CD4-positive, alpha-beta T cell treated with Interleukin-21 for 1 hour (primary cell): ENCODE measurements at regions not wholly inside any gene's neighbourhood (a gene's known extent, or its start where the extent isn't known, plus 50 kb on each side); places are given as distances from the start of the nearest gene placed in this dataset.
"Not testable (repeated sequence)": the region's sequence is repeated elsewhere in the genome, so short reads cannot be mapped to it uniquely, and the experiment has no call there.

ENCODE experiments used
- DNase-seq: peaks from one replicate; pipeline ENCODE4 v3.0.0-alpha.2; 2020

GRCh38 chr13:53101883-53102282, 73.3 kb downstream of the OLFM4 start:
- DNase-seq = no peak

- no peak for DNase-seq
These were observed 75.5 kb downstream of the OLFM4 start for GRCh38 chr13:53104136-53104535.

DNA sequence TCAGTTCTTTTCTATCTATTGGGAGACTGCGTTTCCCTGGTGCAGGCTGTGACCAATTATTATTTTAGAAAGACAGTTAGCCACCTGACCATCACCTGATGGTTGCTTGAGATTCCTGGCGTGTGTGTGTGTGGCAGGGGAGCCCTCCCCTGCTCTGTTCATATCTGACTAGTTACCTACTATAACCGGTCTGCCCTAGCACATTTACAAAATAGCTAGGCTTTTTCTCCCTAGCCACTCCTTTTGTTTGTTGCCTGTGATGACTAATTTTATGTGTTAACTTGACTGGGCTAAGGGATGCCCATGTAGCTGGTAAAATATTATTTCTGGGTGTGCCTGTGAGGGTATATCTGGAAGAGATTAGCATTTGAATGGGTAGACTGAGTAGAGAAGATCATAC, 76.9 kb downstream of the OLFM4 start:
- DNase-seq = no peak

DNA sequence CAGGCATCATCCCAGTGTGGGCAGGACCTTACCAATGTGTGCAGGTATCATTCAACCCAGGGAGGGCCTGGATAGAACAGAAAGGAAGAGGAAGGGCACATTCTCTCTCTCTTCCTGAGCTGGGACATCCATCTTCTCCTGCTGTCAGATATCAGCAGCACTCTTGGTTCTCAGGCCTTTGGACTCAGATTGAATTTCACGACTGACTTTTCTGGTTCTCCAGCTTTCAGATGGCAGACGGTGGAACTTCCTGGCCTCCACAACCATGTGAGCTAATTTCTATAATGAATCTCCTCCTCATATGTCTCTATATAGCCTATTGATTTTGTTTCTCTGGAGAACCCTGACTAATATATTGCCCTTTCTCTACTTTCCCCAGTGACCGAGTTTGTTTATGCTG, 77.3 kb downstream of the OLFM4 start:
- no peak for DNase-seq

- DNase-seq = no peak
These were observed 81.6 kb downstream of the OLFM4 start for GRCh38 chr13:53110181-53110580.

- DNase-seq = no peak
These were observed 82.0 kb downstream of the OLFM4 start for GRCh38 chr13:53110614-53111013.

- DNase-seq = no peak
These were observed 83.9 kb downstream of the OLFM4 start for GRCh38 chr13:53112522-53112921.

- not testable (repeated sequence) for DNase-seq
These were observed 88.4 kb downstream of the OLFM4 start for GRCh38 chr13:53117048-53117447.

DNA sequence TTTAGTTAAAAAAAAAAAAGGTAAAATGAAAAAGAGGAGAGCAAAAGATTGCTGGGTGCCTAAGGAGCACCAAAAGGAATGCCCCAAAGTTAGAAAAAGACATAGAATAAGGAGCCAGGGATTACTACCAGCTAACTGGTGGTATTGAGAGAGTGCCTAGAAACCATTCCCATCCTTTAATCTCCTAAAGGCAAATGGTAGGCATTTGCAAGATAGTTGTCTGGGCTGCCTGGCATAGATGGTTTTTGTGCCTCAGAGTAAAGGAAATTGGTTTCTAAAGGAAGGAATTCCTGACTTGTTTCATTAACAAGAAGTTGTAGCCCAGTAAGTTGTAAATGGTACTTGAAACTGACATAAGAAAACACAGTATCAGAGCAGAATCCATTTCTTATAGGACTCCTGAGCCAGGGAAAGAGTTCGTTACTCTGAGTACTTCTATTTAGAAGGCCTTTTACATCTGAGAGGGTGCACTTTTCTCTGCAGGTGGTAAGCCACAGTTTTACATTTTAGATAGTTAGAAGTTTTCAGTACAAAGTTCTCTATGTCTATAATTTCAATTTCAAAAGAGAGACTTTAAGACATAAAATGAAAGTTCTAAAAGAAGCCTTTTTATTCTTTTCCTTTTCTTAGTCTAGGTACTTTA, 92.6 kb downstream of the OLFM4 start:
- no peak for DNase-seq

GRCh38 chr13:53121919-53122318, 93.3 kb downstream of the OLFM4 start:
- no peak for DNase-seq

DNA sequence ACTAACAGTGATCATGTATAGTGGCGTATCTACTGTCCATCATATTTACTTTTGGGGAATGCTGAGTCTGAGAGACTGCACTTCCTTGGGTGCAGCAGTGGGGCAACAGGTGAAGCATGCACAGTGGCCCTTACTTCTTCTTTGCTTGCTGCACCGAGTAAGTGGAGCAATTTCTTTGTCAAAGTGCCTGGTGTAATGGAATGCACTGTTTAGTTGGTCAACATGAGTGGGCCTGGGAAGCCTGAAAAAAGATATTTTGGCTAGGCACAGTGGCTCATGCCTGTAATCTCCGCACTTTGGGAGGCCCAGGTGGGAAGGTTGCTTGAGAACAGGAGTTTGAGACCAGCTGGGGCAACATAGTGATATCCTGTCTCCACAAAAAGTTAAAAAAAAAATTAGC, 94.9 kb downstream of the OLFM4 start:
- no peak for DNase-seq

- no peak for DNase-seq
These were observed 96.0 kb downstream of the OLFM4 start for GRCh38 chr13:53124623-53125022.

- no peak for DNase-seq
These were observed 98.2 kb downstream of the OLFM4 start for GRCh38 chr13:53126841-53127245.

DNA sequence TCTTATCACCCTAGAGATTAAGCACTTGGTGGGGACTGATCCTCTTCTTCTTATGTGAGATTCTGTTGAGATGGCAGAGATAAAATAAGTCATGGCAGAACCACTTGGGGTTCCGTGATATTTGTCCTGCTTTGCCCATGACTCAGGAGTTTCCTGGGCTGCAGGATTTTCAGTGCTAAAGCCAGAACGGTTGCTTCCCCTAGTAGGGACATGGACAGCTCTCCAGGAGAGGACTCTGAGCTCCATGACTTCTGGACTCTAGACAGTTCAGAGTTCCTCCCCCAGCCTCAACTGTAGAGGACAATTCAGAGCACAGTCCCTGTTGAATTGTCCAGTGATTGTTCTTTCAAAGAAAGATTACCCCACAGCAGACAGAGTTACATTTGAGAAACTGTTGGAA, 98.8 kb downstream of the OLFM4 start:
- DNase-seq = no peak

DNA sequence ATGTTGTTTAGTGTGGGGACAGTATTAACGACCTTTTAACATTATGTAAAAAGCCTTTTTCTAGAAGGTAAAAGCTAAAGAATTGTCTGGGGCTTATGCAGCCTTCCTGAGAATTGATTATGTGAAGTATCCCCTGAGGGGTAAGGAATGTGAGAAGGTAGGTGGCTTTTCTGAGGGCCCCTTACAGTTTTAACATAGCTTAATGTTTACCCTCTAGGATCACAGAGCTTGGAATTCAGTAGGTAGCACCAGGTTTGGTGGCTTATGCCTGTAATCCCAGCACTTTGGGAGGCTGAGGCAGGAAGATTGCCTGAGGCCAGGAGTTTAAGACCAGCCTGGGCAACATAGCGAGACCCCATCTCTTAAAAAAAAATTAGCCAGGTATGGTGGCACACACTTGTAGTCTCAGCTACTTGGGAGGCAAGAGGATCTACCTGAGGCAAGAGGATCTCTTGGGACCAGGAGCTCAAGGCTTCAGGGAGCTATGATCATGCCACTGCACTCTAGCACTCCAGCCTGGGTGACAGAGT, 101.3 kb downstream of the OLFM4 start:
- DNase-seq = no peak

DNA sequence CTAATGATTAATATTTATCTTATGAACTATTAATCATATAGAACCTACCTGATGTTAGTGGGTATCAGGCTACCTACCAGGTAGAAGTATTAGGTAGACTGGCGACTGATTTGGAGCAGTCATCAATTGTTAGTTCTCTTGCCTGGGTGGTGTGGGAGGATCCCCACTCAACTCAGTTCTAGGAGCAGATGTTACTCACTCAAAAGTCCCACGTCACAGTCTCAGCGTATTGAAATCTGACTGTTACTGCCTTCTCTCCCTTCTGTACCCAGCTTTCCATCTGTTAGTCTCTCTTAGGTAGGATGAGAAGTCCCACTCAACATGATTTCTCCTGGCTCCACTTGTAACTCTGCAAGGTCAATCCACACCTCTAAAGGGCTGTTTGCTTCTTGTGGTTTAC, 102.7 kb downstream of the OLFM4 start:
- no peak for DNase-seq

GRCh38 chr13:53135301-53135700, 106.7 kb downstream of the OLFM4 start:
- DNase-seq = no peak

DNA sequence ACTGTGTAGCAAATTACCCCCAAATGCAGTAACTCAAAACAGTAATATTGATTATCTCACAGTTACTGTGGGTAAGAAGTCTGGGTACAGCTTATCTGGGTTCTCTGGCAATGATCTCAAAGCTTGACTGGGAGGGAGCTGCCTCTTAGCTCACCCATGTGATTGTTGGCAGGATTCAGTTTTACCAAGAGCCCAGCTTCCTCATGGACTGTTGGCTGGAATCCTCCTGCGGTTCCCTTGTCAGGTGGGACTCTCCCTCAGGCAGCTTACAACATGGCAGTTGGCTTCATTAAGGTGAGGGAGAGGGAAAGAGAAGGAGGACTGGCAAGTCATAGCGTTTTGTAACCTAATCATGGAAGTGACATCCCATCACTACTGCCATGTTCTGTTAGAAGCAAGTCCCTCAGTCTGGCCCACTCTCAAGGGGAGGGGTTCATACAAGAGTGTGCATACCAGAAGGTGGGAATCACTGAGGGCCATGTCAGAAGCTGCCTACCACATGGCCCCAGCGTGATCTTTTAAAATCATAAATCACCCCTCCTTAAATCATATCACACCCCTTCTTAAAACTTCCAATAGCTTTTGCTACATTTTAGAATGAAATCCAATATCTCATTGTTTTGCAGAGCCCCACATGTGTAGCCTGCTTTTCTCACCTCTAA, 108.1 kb downstream of the OLFM4 start:
- DNase-seq = no peak

DNA sequence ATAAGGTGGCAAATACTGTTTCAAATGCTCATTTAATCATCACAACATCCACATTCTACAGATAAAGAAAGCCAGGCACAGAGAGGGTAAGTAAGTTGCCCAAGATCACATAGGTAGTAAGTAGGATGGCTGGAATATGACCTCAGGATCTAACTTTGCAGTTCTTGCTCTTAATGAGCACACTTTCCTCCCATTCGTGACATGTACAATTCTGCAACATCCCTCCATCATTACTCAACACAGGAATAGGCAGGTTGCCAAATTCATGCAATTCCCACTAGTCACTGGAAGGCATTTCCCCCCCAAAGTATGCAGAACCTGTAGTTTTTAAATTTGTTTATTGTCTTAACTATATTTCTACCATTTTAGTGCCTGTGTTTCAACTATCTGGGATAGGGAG, 109.2 kb downstream of the OLFM4 start:
- no peak for DNase-seq

DNA sequence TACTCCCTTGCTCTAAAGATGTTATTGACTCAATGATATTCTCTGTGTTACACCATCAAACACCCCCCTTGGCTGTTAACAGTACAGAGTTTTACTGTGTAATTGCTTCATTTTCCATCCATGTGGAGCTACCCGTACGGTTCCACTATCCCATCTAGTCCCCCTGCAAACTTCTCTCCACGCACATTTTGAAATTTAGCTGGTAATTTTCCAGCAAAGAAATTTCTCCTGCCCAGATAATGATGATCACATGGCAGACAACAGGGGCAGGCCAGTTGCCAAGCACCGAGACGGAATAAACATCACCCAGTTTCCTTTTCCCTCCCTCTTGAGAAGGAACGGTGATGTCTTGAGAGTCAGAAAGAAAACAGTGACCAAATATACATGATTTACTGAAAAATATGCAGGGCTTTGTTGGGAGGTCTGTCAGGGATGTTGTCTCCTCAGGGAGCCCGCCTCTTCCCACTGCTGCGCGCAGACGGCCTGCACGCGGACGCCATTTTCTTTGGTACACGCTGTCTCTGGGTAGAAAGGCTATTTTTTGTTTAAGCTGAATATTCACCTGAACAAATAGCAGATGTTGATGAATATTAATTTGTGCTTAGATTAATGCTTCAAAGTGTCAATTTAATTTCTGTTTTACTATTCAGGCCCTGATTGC, 109.9 kb downstream of the OLFM4 start:
- no peak for DNase-seq

DNA sequence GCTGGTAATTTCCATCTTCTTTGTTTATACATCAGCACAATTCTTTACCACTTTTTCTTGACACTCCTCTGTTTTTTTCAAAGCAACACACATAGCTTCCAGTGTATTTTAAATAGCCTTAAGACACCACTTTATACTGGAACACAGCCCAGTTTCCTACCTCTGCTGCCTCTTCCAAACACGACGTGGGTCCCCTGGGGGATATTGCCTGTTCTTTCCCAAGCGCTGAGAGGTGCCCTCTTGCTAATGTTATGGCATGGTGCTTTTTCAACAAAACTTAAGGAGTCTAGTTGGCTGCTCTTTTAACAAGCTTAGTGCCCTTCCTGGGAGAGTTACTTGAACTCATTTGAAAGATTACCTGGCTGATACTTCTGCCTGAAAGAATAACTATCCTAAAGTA, 112.7 kb downstream of the OLFM4 start:
- DNase-seq = no peak

DNA sequence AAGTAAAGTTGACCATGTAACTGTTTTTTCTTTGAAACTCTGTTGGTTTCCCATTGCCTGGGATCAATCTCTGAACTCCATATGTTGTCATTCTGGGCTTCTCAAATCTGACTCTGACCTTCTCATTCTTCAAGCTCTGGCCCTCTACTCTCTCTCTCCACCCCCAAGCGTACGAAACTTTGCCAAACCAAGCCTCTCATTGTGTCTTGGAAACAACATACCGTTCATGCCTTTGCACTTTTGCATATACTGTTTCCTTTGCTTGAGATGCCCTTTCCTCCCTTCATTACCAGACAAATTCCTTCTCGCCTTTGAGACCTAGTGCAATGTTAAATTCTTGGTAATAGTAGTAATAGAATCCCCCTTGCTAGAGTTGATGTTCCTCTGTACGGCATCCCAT, 113.7 kb downstream of the OLFM4 start:
- no peak for DNase-seq

- no peak for DNase-seq
These were observed 115.2 kb downstream of the OLFM4 start for GRCh38 chr13:53143757-53144339.

DNA sequence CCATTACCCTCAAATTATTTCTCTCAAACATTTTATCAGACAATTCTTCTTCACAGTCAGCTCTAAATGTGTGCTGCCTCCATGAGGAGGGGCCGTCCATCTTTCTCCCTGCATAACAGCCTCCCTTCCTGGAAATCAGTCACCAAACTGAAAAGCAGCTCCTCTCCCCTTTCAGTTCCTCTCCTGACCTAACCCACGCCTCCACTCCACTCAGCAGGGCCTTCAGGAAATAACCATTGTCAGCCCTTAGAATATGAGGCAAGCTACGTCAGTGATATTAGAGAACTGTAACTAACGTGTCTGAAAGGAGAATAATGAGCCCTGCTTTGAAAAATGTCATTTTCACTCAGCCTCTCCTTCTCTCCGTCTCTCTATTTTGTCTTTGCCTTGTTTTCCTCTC, 116.2 kb downstream of the OLFM4 start:
- DNase-seq = no peak
